Ishikawa (cell line): ENCODE measurements at regions not wholly inside any gene's neighbourhood (a gene's known extent, or its start where the extent isn't known, plus 50 kb on each side); places are given as distances from the start of the nearest gene placed in this dataset.

Source experiments
- CEBPB ChIP-seq: IDR thresholded peaks from 2 replicates; pipeline ENCODE4 v1.6.1; 2012
- CREB1 ChIP-seq: IDR thresholded peaks from 2 replicates; pipeline ENCODE4 v1.6.1; 2012; ENCODE audit warnings: low read depth
- EGR1 ChIP-seq: IDR thresholded peaks from 2 replicates; pipeline ENCODE4 v1.6.1; 2012
- EP300 ChIP-seq: IDR thresholded peaks from 2 replicates; pipeline ENCODE4 v1.6.1; 2012; ENCODE audit warnings: borderline replicate concordance
- FOXM1 ChIP-seq: IDR thresholded peaks from 2 replicates; pipeline ENCODE4 v1.6.1; 2012; ENCODE audit warnings: low read depth, borderline replicate concordance
- MAX ChIP-seq: IDR thresholded peaks from 2 replicates; pipeline ENCODE4 v1.6.1; 2012
- NFIC ChIP-seq: IDR thresholded peaks from 2 replicates; pipeline ENCODE4 v1.6.1; 2012
- RAD21 ChIP-seq: IDR thresholded peaks from 2 replicates; pipeline ENCODE4 v1.6.1; 2012; ENCODE audit warnings: low read depth
- REST ChIP-seq: IDR thresholded peaks from 2 replicates; pipeline ENCODE4 v1.6.1; 2012; ENCODE audit warnings: low read depth, mild to moderate bottlenecking
- TAF1 ChIP-seq: IDR thresholded peaks from 2 replicates; pipeline ENCODE4 v1.6.1; 2012; ENCODE audit warnings: low read depth, mild to moderate bottlenecking
- TCF12 ChIP-seq: IDR thresholded peaks from 2 replicates; pipeline ENCODE4 v1.6.1; 2012; ENCODE audit warnings: low read depth
- TEAD4 ChIP-seq: IDR thresholded peaks from 2 replicates; pipeline ENCODE4 v1.6.1; 2012
- USF1 ChIP-seq: IDR thresholded peaks from 2 replicates; pipeline ENCODE4 v1.6.1; 2012
- YY1 ChIP-seq: IDR thresholded peaks from 2 replicates; pipeline ENCODE4 v1.6.1; 2012; ENCODE audit warnings: low read depth
- ZBTB7A ChIP-seq: IDR thresholded peaks from 2 replicates; pipeline ENCODE4 v1.6.1; 2012; ENCODE audit warnings: low read depth

GRCh38 chr3:73280746-73281145 lies 219.3 kb downstream of the EBLN2 start:
- TF ChIP-seq ZBTB7A, result no peak
- TF ChIP-seq EP300, result no peak
- TF ChIP-seq CEBPB, result no peak
- TF ChIP-seq RAD21, result no peak
- no peak for TF ChIP-seq NFIC
- no peak for TF ChIP-seq TEAD4

GRCh38 chr3:73284472-73284871 lies 223.0 kb downstream of the EBLN2 start:
- TF ChIP-seq REST, result no peak
- TF ChIP-seq CREB1, result no peak
- no peak for TF ChIP-seq MAX
- TF ChIP-seq YY1, result no peak
- TF ChIP-seq CEBPB, result no peak
- TF ChIP-seq EGR1, result no peak
- no peak for TF ChIP-seq TEAD4
- TF ChIP-seq TAF1, result no peak
- no peak for TF ChIP-seq EP300
- no peak for TF ChIP-seq TCF12

- no peak for TF ChIP-seq USF1
- no peak for TF ChIP-seq TAF1
- TF ChIP-seq CEBPB, result no peak
- no peak for TF ChIP-seq RAD21
- TF ChIP-seq REST, result no peak
- no peak for TF ChIP-seq EGR1
- TF ChIP-seq MAX, result no peak
- TF ChIP-seq TCF12, result no peak
- TF ChIP-seq ZBTB7A, result no peak
- TF ChIP-seq EP300, result no peak
- no peak for TF ChIP-seq YY1
- TF ChIP-seq TEAD4, result no peak
- TF ChIP-seq NFIC, result no peak
- no peak for TF ChIP-seq FOXM1
These were observed 230.1 kb downstream of the EBLN2 start for GRCh38 chr3:73291541-73291940.

GRCh38 chr3:73292220-73292619 lies 230.8 kb downstream of the EBLN2 start:
- TF ChIP-seq YY1, result no peak
- TF ChIP-seq FOXM1, result no peak
- no peak for TF ChIP-seq CEBPB
- TF ChIP-seq RAD21, result no peak
- TF ChIP-seq TEAD4, result no peak
- no peak for TF ChIP-seq EGR1
- TF ChIP-seq TCF12, result no peak
- TF ChIP-seq MAX, result no peak
- no peak for TF ChIP-seq TAF1
- no peak for TF ChIP-seq ZBTB7A
- TF ChIP-seq EP300, result no peak

- TF ChIP-seq ZBTB7A, result no peak
These were observed 233.1 kb downstream of the EBLN2 start for GRCh38 chr3:73294537-73294936.

GRCh38 chr3:73295876-73296635 lies 234.6 kb downstream of the EBLN2 start:
- TF ChIP-seq TCF12, result no peak
- TF ChIP-seq REST, result no peak
- no peak for TF ChIP-seq TEAD4
- no peak for TF ChIP-seq TAF1
- no peak for TF ChIP-seq MAX
